Smooth muscle cell (in vitro differentiated cells): ENCODE measurements at regions not wholly inside any gene's neighbourhood (a gene's known extent, or its start where the extent isn't known, plus 50 kb on each side); places are given as distances from the start of the nearest gene placed in this dataset.

Experiments
- DNase-seq: peaks from one replicate; lab custom pipeline; 2025; ENCODE audit not compliant: unreplicated experiment; lab: John Stamatoyannopoulos, UW
- H2AFZ ChIP-seq: fragments of 200-600 bp; sonication (generic); 2 replicates; pipeline ENCODE4 v1.6.0; 2016; ENCODE audit warnings: antibody characterized with exemption, low read depth, mild to moderate bottlenecking
- H3F3A ChIP-seq: fragments of 200-600 bp; sonication (generic); 2 replicates; pipeline ENCODE4 v1.6.0; 2017; ENCODE audit warnings: antibody characterized with exemption, low read depth
- H3K27ac ChIP-seq: fragments of 200-600 bp; sonication (generic); 2 replicates; pipeline ENCODE4 v1.5.1; 2016; ENCODE audit warnings: low read depth, mild to moderate bottlenecking
- H3K27me3 ChIP-seq: fragments of 200-600 bp; sonication (generic); 2 replicates; pipeline ENCODE4 v1.6.1; 2016; ENCODE audit warnings: low read depth, mild to moderate bottlenecking
- H3K36me3 ChIP-seq: fragments of 200-600 bp; sonication (generic); 2 replicates; pipeline ENCODE4 v1.5.1; 2016; ENCODE audit warnings: low read depth
- H3K4me1 ChIP-seq: fragments of 200-600 bp; sonication (generic); 2 replicates; pipeline ENCODE4 v1.5.1; 2016; ENCODE audit warnings: low read depth
- H3K4me2 ChIP-seq: fragments of 200-600 bp; sonication (generic); 2 replicates; pipeline ENCODE4 v1.6.0; 2016; ENCODE audit warnings: mild to moderate bottlenecking
- H3K4me3 ChIP-seq: fragments of 200-600 bp; sonication (generic); 2 replicates; pipeline ENCODE4 v1.5.1; 2016; ENCODE audit warnings: mild to moderate bottlenecking
- H3K79me2 ChIP-seq: fragments of 200-600 bp; sonication (generic); 2 replicates; pipeline ENCODE4 v1.6.0; 2016; ENCODE audit warnings: low read depth, mild to moderate bottlenecking
- H3K9ac ChIP-seq: fragments of 200-600 bp; sonication (generic); 2 replicates; pipeline ENCODE4 v1.6.0; 2016; ENCODE audit warnings: low read depth
- H3K9me3 ChIP-seq: fragments of 200-600 bp; sonication (generic); replicated peaks from 2 replicates; pipeline ENCODE4 v1.5.1; 2016; ENCODE audit warnings: low read depth
- H4K20me1 ChIP-seq: fragments of 200-600 bp; sonication (generic); 2 replicates; pipeline ENCODE4 v1.6.0; 2016; ENCODE audit warnings: low read depth
- CTCF ChIP-seq: fragments of 200-600 bp; sonication (generic); IDR thresholded peaks from 2 replicates; pipeline ENCODE4 v1.5.1; 2017; ENCODE audit warnings: borderline replicate concordance, mild to moderate bottlenecking, antibody characterized with exemption; ENCODE audit not compliant: insufficient read depth, poor library complexity, severe bottlenecking
- WGBS: methylation state at CpG from one replicate; pipeline ENCODE4 v1.1.7; 2016; ENCODE audit warnings: low lambda C conversion rate; 5-methylcytosine and 5-hydroxymethylcytosine counted together

- H3K9me3 ChIP-seq: no peaks in the 10 kb centered on the region
- no peak overlapping the region for H3K4me3 ChIP-seq
- WGBS: 92% methylated on average over 2 of the region's 2 CpGs
- H3K27me3 ChIP-seq: no peaks in the 10 kb centered on the region
- no peak overlapping the region for H3K9ac ChIP-seq
- H3K36me3 ChIP-seq: peaks cover 7% of the 10 kb centered on the region
- H4K20me1 ChIP-seq: no peaks in the 10 kb centered on the region
- no peaks in the 10 kb centered on the region for H3K4me1 ChIP-seq
- no peaks in the 10 kb centered on the region for H3F3A ChIP-seq
- TF ChIP-seq CTCF: no peak
- no peak overlapping the region for H3K4me2 ChIP-seq
- no peak overlapping the region for H3K27ac ChIP-seq
- no peak overlapping the region for H2AFZ ChIP-seq
- no peaks in the 10 kb centered on the region for H3K79me2 ChIP-seq
- no peak for DNase-seq
Measured at GRCh38 chr11:12618743-12619540, 55.3 kb upstream of the TEAD1 start.

- peaks cover 10% of the 10 kb centered on the region for H3K36me3 ChIP-seq
- WGBS: 0% methylated on average over 1 of the region's 1 CpG
- peaks cover 12% of the 10 kb centered on the region for H3K9me3 ChIP-seq
- H4K20me1 ChIP-seq: no peaks in the 10 kb centered on the region
- no peaks in the 10 kb centered on the region for H3K79me2 ChIP-seq
- H3K27me3 ChIP-seq: no peaks in the 10 kb centered on the region
- no peak overlapping the region for H2AFZ ChIP-seq
- no peak overlapping the region for H3K4me2 ChIP-seq
- H3F3A ChIP-seq: peaks cover 4% of the 10 kb centered on the region
- no peak for DNase-seq
- no peak overlapping the region for H3K9ac ChIP-seq
- H3K27ac ChIP-seq: no peak overlapping the region
- no peak for TF ChIP-seq CTCF
- no peaks in the 10 kb centered on the region for H3K4me1 ChIP-seq
- H3K4me3 ChIP-seq: no peak overlapping the region
Measured at GRCh38 chr11:12623869-12624268, 50.4 kb upstream of the TEAD1 start.
